HG02884 (cell line): ENCODE measurements at regions not wholly inside any gene's neighbourhood (a gene's known extent, or its start where the extent isn't known, plus 50 kb on each side); places are given as distances from the start of the nearest gene placed in this dataset.

Experiments
- ATAC-seq: cut with Tn5 transposase; IDR thresholded peaks from one replicate; pipeline ENCODE4 v1.9.1; 2021; ENCODE audit warnings: mild to moderate bottlenecking, moderate library complexity; ENCODE audit not compliant: unreplicated experiment

DNA sequence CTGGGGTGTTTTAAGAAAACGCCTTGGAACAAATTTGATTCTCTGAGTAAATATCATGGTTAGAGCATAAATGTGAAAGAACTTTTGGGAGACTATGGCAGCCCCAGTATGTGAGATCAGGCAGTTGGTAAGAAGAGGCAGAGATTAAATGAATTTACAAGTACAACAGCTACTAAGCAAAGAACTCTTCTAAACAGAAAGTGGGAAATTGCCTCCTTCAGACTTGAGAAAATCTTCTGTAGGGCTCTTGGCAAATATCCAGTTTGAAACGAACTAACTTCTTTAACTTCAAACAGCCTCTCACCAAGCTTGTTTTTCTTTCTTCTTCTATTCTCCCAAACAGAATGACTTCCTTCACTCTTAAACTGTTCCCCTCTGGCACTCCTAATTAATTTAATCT lies 337.7 kb downstream of the SIPA1L2 start:
- ATAC-seq: no peak

DNA sequence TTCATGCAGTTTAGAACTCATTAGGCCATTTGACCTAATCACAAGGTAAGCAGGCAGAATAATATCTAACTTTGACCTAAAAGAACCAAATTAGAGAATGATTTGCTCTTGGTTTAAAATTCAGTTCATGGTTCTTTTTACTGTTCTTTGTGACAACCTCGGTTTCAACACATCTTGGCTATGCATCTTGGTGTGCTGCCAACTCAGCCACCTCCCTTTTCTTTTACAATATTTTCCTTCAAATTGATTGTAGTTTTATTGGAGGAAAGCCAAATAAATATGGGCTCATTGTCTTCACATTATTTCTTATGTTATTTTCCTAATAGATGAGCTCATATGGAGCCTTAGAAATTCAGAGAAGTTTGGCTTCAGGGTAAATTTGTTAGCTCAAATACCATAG lies 338.3 kb downstream of the SIPA1L2 start:
- ATAC-seq: no peak

GRCh38 chr1:232291261-232291660 lies 338.7 kb downstream of the SIPA1L2 start:
- no peak for ATAC-seq

- ATAC-seq: no peak
These were observed 339.4 kb downstream of the SIPA1L2 start for GRCh38 chr1:232290570-232290969.

DNA sequence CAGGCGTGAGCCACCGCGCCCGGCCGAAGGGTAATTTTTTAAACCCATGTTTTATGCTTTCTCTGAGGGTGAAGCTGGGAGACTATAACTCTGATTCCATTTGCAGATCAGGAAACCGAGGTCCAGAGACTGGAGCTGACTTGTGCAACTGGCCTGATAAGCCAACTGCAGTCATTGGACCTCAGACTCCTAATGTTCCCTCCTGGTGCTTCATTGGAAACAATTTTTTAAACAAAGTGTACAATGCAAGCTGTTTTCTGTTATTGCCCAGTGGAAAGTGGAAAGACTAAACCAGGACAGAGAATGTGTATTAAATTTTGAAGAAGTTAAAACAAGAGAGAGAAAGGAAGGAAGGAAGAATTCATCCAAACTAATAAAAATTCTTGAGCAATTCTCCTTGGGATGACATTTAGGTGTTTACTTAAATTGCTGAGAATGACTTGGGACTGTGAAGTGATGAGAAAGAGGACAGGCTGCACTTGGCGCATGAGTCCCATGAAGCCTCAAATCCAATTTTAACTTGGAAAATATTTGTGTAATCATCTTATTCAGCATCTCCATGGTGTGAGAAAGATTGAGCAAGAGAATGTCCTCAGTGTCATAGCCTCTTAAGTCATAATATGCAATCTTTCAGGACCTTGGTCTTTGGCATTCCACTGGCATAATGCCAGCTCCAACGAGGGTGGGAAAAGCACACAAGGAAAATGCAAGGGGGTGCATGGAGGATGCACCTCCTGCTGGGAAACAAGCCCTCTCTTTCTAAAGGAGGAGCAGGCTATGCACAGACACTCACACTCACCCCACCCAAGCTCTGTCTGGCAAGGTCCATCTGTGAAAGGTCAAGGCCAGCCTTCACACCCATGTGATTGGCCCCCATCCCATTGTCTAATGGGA lies 342.0 kb downstream of the SIPA1L2 start:
- ATAC-seq: no peak

GRCh38 chr1:232285138-232285537 lies 344.8 kb downstream of the SIPA1L2 start:
- ATAC-seq: no peak

- no peak for ATAC-seq
These were observed 346.1 kb downstream of the SIPA1L2 start for GRCh38 chr1:232283864-232284263.

GRCh38 chr1:232282498-232282897 lies 347.4 kb downstream of the SIPA1L2 start:
- no peak for ATAC-seq

DNA sequence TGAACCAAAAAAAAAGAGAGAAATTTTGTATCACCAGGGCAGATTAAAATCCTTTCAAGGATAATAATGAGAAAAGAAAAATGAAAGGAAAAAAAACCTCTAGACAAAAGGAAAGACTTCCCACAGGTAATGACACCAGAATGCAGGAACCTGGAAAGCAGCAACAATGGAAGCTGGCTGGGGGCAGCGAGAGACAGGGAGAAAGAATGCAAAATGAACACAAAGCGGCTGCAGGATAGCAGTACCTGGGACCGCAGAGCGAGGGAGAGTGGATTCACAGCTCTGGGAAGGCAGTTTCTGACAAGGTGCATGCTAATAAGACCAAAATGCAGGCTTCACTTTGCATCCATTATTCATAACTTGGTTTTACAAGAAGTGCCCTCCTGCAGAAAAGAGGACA lies 349.0 kb downstream of the SIPA1L2 start:
- no peak for ATAC-seq

GRCh38 chr1:232279909-232280400 lies 350.0 kb downstream of the SIPA1L2 start:
- ATAC-seq: no peak

DNA sequence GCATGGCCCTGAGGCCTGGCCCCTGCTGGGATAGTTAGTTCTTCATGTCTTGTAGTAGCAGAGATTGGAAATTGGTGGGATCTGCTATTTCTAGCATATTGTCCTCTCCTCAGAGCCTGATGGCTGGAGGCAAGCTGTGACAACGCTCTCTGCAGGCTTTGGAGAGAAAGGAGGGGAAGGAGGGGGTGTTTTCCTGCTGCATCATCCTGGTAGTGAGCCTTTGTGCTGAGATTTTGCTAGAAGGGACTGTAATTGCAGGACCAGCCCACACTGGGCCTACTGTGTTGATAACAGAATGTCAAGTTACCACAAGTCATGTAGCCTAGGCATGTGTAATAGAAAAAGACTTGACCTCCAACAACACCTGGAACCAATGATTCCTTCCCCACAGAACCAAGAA lies 351.0 kb downstream of the SIPA1L2 start:
- no peak for ATAC-seq

DNA sequence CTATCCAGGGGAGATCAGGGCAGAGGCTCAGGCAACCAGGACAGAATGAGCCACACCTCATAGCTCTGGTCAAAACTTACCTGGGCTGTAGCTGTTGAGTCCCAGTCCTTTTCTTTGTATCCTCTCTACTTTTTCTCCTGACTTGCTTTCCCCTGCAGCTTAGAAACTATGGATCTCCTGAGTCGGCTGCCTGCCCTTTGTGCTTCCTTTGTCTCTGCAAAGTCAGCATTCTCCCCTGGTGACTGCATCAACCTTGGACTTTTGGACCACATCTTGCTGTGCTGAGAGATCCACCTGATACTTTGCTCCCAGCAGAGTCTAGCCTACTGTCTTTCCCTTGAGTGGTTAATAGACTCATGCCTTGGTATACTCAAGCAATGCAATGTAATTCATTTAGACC lies 353.3 kb downstream of the SIPA1L2 start:
- ATAC-seq: no peak

GRCh38 chr1:232274999-232275710 lies 354.8 kb downstream of the SIPA1L2 start:
- no peak for ATAC-seq

- ATAC-seq: no peak
These were observed 355.6 kb downstream of the SIPA1L2 start for GRCh38 chr1:232274236-232274855.

DNA sequence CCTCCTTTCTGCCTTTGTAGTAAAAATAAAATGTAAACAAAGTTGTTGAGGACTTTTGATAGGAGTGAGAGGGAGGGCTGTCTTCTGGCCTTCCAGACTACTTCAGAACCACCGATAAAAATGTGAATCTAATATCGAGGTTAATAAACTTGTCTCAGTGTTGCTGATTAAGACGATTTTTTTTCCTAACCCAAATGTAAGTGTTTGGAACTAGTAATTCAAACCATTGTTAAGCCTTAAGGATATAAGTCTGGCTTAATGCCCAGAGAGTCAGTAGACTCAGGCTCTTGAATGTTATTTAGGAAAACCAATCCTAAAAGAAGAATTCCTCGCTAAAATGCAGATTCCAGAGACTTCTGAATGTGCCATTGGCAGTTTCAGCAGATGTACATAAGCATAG lies 356.9 kb downstream of the SIPA1L2 start:
- no peak for ATAC-seq

DNA sequence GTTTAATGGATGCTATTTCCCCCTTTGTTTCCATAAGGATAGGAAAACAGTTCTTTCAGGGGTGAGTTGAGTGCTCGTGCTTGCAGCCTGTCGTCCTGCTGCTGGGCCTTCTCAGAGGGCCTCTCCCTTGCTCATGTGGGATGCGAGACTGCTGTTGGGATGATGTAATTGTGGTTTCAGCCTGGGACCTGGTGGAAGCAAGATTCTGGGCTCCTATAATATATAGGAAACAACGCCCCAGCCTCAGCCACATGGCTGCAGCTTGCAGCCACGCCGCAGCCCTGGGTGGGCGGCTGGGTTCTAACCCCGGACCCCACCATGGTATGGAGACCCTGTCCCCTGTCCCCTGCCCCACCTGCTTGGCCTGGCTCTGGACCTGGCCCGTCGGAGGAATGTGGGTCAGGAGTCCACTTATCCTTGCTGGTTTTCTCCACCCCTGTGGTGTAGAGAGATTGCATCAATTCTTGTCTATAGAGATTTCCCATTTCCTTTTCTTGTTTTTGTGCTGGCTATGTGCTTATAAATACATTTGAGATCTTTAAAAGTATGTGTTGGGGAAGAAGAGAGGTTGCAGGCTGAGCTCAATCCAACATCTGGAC lies 357.8 kb downstream of the SIPA1L2 start:
- no peak for ATAC-seq

DNA sequence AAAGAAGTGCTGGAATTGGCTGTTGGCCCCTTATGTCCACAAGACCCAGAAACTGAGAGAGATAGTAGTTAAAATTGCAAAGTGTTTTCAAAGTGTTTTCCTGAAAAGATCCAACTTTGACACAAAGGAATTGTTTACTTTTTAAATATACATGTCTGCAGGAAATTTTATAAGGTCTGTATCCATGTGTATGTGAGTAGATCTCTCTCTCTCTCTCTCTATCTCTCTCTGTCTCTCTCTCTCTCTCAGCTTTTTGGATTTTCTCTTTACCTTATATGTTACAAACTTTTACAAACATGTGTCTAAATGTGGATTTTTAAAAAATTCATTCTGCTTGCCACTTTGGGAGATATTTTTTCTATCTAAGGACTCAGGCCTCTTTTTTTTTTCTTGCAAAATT lies 358.6 kb downstream of the SIPA1L2 start:
- no peak for ATAC-seq

- no peak for ATAC-seq
These were observed 359.9 kb downstream of the SIPA1L2 start for GRCh38 chr1:232269988-232270387.

DNA sequence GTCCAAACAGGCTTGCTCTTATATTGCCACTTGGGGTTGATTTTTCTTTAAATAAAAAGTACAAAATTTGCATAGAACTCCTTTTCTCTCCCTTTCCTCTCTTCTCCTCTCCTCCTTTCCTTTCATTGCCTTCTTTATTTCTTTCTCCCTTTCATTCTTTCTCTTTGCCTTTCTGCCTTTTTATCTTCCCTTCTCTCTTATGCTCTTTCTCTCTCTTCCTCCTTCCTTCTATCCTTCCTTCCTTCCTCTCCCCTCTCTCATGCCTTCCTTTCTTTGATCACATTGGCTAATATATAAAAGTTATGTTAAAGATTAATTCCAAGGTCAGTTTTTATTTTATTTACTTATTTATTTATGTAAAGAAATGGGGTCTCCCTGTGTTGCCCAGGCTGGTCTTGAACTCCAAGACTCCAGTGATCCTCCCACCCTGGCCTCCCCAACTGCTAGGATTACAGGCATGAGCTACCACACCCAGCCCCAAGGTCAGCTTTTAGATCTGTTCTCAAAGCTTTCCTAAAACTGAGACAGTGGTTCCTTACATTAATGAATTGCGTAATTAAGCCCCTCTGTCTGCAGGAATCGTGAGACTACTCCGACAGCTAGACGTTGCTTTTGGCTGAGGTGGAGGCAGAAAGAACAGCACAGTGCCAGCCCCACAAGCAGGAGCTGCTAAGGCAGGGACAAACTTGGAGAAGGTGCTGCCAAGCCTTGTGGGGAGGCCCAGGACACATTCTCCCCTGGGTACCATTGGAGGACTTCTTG lies 361.9 kb downstream of the SIPA1L2 start:
- ATAC-seq: no peak

DNA sequence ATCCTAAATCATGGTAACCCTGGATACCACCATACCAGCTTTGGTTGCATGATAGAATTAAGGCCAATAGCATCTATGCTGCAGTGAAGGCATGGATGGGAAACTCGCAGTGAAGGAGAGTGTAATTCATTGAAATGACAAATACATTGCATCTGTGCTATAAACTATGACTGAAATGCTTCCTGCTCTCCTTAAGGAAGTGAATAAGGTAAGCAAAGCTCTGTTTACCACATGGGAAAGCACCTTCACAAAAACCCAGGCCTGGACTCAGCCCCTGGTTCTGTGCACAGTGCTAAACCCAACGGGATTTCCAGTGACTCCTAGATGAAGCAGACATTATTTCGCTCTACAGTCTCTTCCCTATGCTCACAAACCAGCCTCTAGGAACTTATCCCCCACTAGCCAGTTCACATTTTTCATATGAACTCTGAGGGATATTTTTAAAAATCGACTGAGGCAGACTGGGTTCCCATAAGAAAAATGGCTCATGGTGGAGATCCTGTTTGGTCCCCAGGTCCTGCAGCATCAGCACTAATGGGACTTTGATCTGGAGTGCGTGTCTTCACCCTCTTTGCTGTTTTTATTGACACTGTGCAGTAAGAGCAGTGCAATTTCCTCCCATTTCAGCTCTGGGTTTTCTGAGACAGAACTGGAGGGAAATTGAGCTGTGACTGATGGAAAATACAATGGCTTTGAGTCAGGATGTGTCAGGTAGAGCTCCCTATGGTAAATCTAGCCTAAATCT lies 362.7 kb downstream of the SIPA1L2 start:
- no peak for ATAC-seq
